H9 (cell line): ENCODE measurements at regions not wholly inside any gene's neighbourhood (a gene's known extent, or its start where the extent isn't known, plus 50 kb on each side); places are given as distances from the start of the nearest gene placed in this dataset.

Source experiments
- DNase-seq: peaks from one replicate; pipeline ENCODE4 v3.0.0-alpha.2; 2017
- H2AFZ ChIP-seq: one replicate; pipeline ENCODE4 v1.6.1; 2013; ENCODE audit warnings: mild to moderate bottlenecking, low read length, control low read depth, moderate library complexity
- H2AK5ac ChIP-seq: 2 replicates; pipeline ENCODE4 v1.6.1; 2013; ENCODE audit warnings: low read length, control low read depth, mixed read lengths; ENCODE audit not compliant: insufficient read length
- H2BK120ac ChIP-seq: one replicate; pipeline ENCODE4 v1.6.1; 2013; ENCODE audit warnings: low read depth, mild to moderate bottlenecking, low read length, control low read depth, inconsistent platforms; ENCODE audit not compliant: poor library complexity, severe bottlenecking
- H2BK12ac ChIP-seq: 2 replicates; pipeline ENCODE4 v1.6.1; 2013; ENCODE audit warnings: low read length, control low read depth, mixed read lengths, low read depth; ENCODE audit not compliant: insufficient read length
- H2BK15ac ChIP-seq: 2 replicates; pipeline ENCODE4 v1.6.1; 2013; ENCODE audit warnings: low read depth, low read length, control low read depth
- H2BK20ac ChIP-seq: one replicate; pipeline ENCODE4 v1.6.1; 2013; ENCODE audit warnings: low read depth, mild to moderate bottlenecking, low read length, control low read depth, inconsistent platforms; ENCODE audit not compliant: poor library complexity, severe bottlenecking
- H2BK5ac ChIP-seq: 2 replicates; pipeline ENCODE4 v1.6.1; 2013; ENCODE audit warnings: low read length, control low read depth, mixed read lengths; ENCODE audit not compliant: insufficient read length
- H3K14ac ChIP-seq: 2 replicates; pipeline ENCODE4 v1.6.1; 2013; ENCODE audit warnings: low read length, control low read depth; ENCODE audit not compliant: insufficient read depth
- H3K18ac ChIP-seq: 2 replicates; pipeline ENCODE4 v1.6.1; 2013; ENCODE audit warnings: low read depth, mild to moderate bottlenecking, mixed read lengths, low read length, control low read depth; ENCODE audit not compliant: insufficient read length
- H3K23ac ChIP-seq: 2 replicates; pipeline ENCODE4 v1.6.1; 2013; ENCODE audit warnings: low read length, control low read depth, mixed read lengths, low read depth; ENCODE audit not compliant: insufficient read length
- H3K23me2 ChIP-seq: 2 replicates; pipeline ENCODE4 v1.6.1; 2013; ENCODE audit warnings: low read depth, mild to moderate bottlenecking, mixed read lengths, low read length, control low read depth; ENCODE audit not compliant: insufficient read length, poor library complexity, severe bottlenecking
- H3K27ac ChIP-seq: 2 replicates; pipeline ENCODE4 v1.5.1; 2013; ENCODE audit warnings: low read length, control low read depth, mixed read lengths, low read depth; ENCODE audit not compliant: insufficient read length
- H3K27me3 ChIP-seq: 2 replicates; pipeline ENCODE4 v1.6.1; 2013; ENCODE audit warnings: low read length, control low read depth, inconsistent platforms; ENCODE audit not compliant: insufficient read depth
- H3K4ac ChIP-seq: 2 replicates; pipeline ENCODE4 v1.6.1; 2013; ENCODE audit warnings: low read depth, mild to moderate bottlenecking, control low read depth, inconsistent platforms, low read length, moderate library complexity
- H3K4me1 ChIP-seq: 2 replicates; pipeline ENCODE4 v1.6.1; 2013; ENCODE audit warnings: low read length, control low read depth, inconsistent platforms; ENCODE audit not compliant: insufficient read depth
- H3K4me2 ChIP-seq: 2 replicates; pipeline ENCODE4 v1.6.1; 2013; ENCODE audit warnings: low read length, control low read depth, mixed read lengths; ENCODE audit not compliant: insufficient read length, insufficient read depth
- H3K56ac ChIP-seq: 2 replicates; pipeline ENCODE4 v1.6.1; 2013; ENCODE audit warnings: low read depth, mild to moderate bottlenecking, mixed read lengths, low read length, control low read depth; ENCODE audit not compliant: insufficient read length
- H3K79me1 ChIP-seq: 2 replicates; pipeline ENCODE4 v1.6.1; 2013; ENCODE audit warnings: low read depth, mild to moderate bottlenecking, moderate library complexity, low read length, control low read depth, inconsistent platforms; ENCODE audit not compliant: insufficient read depth, poor library complexity, severe bottlenecking
- H3K79me2 ChIP-seq: 2 replicates; pipeline ENCODE4 v1.6.1; 2013; ENCODE audit warnings: low read length, control low read depth, inconsistent platforms; ENCODE audit not compliant: insufficient read depth
- H3K9ac ChIP-seq: 2 replicates; pipeline ENCODE4 v1.6.1; 2013; ENCODE audit warnings: low read length, control low read depth, mixed read lengths; ENCODE audit not compliant: insufficient read length; ENCODE audit errors: extremely low read depth
- H3K9me3 ChIP-seq: one replicate; pipeline ENCODE4 v1.6.1; 2013; ENCODE audit warnings: low read depth, low read length, inconsistent platforms; ENCODE audit not compliant: control insufficient read depth
- H3T11ph ChIP-seq: one replicate; pipeline ENCODE4 v1.6.1; 2013; ENCODE audit warnings: mild to moderate bottlenecking, low read length, control low read depth, inconsistent platforms
- H4K20me1 ChIP-seq: one replicate; pipeline ENCODE4 v1.6.1; 2013; ENCODE audit not compliant: control insufficient read depth, insufficient read length, insufficient read depth
- H4K5ac ChIP-seq: 2 replicates; pipeline ENCODE4 v1.6.1; 2013; ENCODE audit warnings: low read depth, mild to moderate bottlenecking, mixed read lengths, low read length, control low read depth; ENCODE audit not compliant: insufficient read length
- H4K8ac ChIP-seq: replicated peaks from 2 replicates; pipeline ENCODE4 v1.6.1; 2013; ENCODE audit warnings: low read length, control low read depth, mixed read lengths, low read depth; ENCODE audit not compliant: insufficient read length
- H4K91ac ChIP-seq: 2 replicates; pipeline ENCODE4 v1.6.1; 2013; ENCODE audit warnings: low read depth, mild to moderate bottlenecking, moderate library complexity, mixed read lengths, low read length, control low read depth; ENCODE audit not compliant: insufficient read length
- H3K27ac Mint-ChIP-seq, 3 experiments: 2 replicates in 2 of 3; 3 replicates in 1 of 3; pipeline ENCODE4 v1.8.0; 2020 to 2021; ENCODE audit warnings: mixed read lengths in 3 of 3, mild to moderate bottlenecking in 1 of 3, moderate library complexity in 1 of 3
- H3K27me3 Mint-ChIP-seq: 2 replicates; pipeline ENCODE4 v1.8.0; 2021; ENCODE audit warnings: low read depth, mild to moderate bottlenecking, moderate library complexity, mixed read lengths
- H3K36me3 Mint-ChIP-seq, 3 experiments: 2 replicates in 2 of 3; 3 replicates in 1 of 3; pipeline ENCODE4 v1.8.0; 2020 to 2021; ENCODE audit warnings: low read depth in 3 of 3, mixed read lengths in 3 of 3; ENCODE audit not compliant: insufficient read depth in 1 of 3
- H3K4me1 Mint-ChIP-seq, 2 experiments: 2 replicates each; pipeline ENCODE4 v1.8.0; 2020; ENCODE audit warnings: mixed read lengths in 2 of 2
- H3K4me3 Mint-ChIP-seq, 2 experiments: 2 replicates in 1 of 2; 3 replicates in 1 of 2; pipeline ENCODE4 v1.8.0; 2020 to 2021; ENCODE audit warnings: mild to moderate bottlenecking in 2 of 2, mixed read lengths in 2 of 2, moderate library complexity in 1 of 2
- H3K9me3 Mint-ChIP-seq, 2 experiments: 2 replicates in 1 of 2; 3 replicates in 1 of 2; pipeline ENCODE4 v1.8.0; 2020; ENCODE audit warnings: mild to moderate bottlenecking in 2 of 2, mixed read lengths in 2 of 2, moderate library complexity in 1 of 2
- CTCF ChIP-seq: fragments of 200-600 bp; sonication (generic); conservative IDR thresholded peaks from 3 replicates; pipeline ENCODE4 v1.8.0; 2021; ENCODE audit warnings: antibody characterized with exemption, mild to moderate bottlenecking
- WGBS: extraction: QIAGEN DNeasy Blood & Tissue Kit; methylation state at CpG from one replicate; pipeline ENCODE4 v1.1.7; 2013; ENCODE audit warnings: missing lambda C conversion rate, low lambda C conversion rate, mixed read lengths; ENCODE audit not compliant: insufficient read length; ENCODE audit errors: extremely low coverage; 5-methylcytosine and 5-hydroxymethylcytosine counted together

GRCh38 chr11:23413057-23413456 is 552.8 kb upstream of the CCDC179 start:
- H3K9me3 Mint-ChIP-seq = peaks cover 26 to 31% of the 10 kb centered on the region in 2 experiments
- Histone ChIP-seq H2BK5ac (no peak overlapping the region), H4K91ac (no peak overlapping the region), H3K79me2 (no peaks in the 10 kb centered on the region), H4K8ac (no peak overlapping the region), H3K18ac (no peak overlapping the region), H4K20me1 (no peaks in the 10 kb centered on the region), H3T11ph (no peak overlapping the region), H3K23ac (no peak overlapping the region), H3K9me3 (no peaks in the 10 kb centered on the region), H3K4me1 (peaks cover 7% of the 10 kb centered on the region), H2BK12ac (no peak overlapping the region), H3K56ac (no peak overlapping the region), H3K4me2 (no peak overlapping the region), H2BK15ac (no peak overlapping the region), H3K4ac (no peak overlapping the region), H4K5ac (no peak overlapping the region), H3K27ac (no peak overlapping the region), H3K9ac (no peak overlapping the region), H3K14ac (no peak overlapping the region), H2AFZ (no peak overlapping the region), H3K27me3 (no peaks in the 10 kb centered on the region), H2AK5ac (no peak overlapping the region), H2BK20ac (no peak overlapping the region), H2BK120ac (no peak overlapping the region), H3K79me1 (no peaks in the 10 kb centered on the region), H3K23me2 (no peaks in the 10 kb centered on the region)
- H3K27me3 Mint-ChIP-seq = 0 out of 2 replicates have a peak, but pooled peaks cover 2% of the 10 kb centered on the region
- WGBS = no CpG with 5 or more reads among the region's 1 CpG
- peaks cover 11 to 12% of the 10 kb centered on the region in 2 experiments for H3K4me1 Mint-ChIP-seq
- no peak for DNase-seq
- TF ChIP-seq CTCF = no peak
- H3K4me3 Mint-ChIP-seq = no peak overlapping the region
- H3K36me3 Mint-ChIP-seq = peaks cover 4 to 36% (median 9%) of the 10 kb centered on the region in 3 experiments; a peak in 6 of 7 replicates
- H3K27ac Mint-ChIP-seq = no peak overlapping the region
